Forelimb muscle (tissue), 1 donor: ENCODE measurements at regions not wholly inside any gene's neighbourhood (a gene's known extent, or its start where the extent isn't known, plus 50 kb on each side); places are given as distances from the start of the nearest gene placed in this dataset.
"Not testable (repeated sequence)": the region's sequence is repeated elsewhere in the genome, so short reads cannot be mapped to it uniquely, and the experiment has no call there.

Experiments
- DNase-seq: peaks from one replicate; pipeline ENCODE4 v3.0.0-alpha.2; 2013; ENCODE audit warnings: low read depth

DNA sequence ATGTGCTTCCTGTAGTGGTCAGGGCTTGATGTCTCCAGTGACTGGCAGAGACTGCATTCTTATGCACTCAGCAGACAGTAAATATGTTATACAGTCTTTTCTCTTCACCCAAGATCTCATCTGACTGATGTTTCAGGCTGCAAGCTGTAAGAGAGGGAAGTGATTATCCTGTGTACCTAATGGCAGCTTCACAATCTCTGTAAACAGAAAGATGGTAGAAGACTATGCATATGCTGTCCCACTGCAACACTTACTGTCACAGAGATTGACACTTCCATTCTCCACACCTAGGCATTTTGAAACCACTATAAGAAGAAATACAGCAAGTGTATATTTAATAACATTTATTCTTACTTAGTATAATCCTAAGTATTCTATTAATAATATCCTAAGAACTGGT is 97.6 kb upstream of the ANXA1 start:
- no peak for DNase-seq

GRCh38 chr9:73053543-73053942 is 98.1 kb upstream of the ANXA1 start:
- no peak for DNase-seq

DNA sequence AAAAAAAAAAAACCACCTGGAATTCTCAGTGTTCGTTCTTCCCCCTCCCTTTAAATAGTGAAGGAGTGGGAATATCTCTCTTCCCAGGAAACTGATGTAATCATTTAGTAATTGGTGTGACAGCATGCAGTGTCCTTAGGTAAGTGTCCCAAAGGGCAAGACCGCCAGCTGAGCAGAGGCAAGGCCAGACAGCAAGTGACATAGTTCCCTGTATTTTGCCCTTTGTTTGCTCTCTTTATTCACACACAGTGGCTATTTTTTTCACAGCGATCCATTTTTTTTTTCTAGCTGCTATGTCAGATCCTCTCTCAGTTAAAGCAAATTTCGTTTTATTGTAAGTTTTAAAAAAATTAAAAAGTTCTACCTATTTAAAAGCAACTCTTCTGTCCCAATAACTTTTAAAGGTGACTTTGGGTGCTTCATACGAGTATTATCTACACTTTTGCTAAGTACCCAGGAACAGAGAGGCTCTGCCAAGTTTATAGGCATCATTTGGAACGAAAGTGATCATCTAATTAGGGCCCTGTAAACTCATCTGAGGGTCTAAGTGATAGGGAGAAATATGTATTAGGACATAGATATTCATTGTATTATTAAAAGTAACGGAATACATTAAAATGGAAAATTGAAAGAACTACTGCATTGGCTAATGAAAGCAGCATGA is 98.2 kb upstream of the ALDH1A1 start:
- no peak for DNase-seq

GRCh38 chr9:73050065-73050816 is 97.4 kb upstream of the ALDH1A1 start:
- DNase-seq = no peak

- DNase-seq = no peak
Observed at GRCh38 chr9:73049280-73049679, 96.4 kb upstream of the ALDH1A1 start.

DNA sequence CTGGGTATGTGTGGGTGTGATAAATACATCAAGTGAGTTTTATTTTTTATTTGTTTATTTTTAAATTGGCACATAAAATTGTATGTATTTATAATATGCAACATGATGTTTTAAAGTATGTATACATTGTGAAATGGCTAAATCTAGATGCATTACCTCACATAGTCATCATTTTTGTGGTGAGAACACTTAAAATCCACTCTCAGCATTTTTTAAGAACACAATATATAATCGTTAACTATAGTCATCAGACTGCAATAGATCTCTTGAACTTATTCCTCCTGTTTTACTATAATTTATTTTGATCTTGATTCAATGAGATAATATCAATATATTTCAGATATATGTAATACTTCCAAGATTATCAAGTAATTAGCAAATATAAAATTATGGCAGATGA is 93.9 kb upstream of the ALDH1A1 start:
- DNase-seq = no peak

DNA sequence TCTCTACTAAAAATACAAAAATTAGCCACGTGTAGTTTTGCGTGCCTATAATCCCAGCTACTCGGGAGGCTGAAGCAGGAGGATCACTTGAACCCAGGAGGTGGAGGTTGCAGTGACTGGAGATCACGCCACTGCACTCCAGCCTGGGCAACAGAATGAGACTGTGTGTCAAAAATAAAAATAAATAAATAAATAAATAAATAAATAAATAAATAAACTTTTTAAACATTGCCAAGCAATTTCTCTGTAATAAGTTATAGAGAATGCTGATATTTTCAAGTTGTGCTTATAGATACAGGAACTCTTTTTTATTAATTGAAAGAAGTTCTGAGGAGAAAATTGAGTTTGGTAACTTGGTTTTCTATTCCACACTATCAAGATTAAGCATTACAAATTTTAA is 91.9 kb upstream of the ALDH1A1 start:
- DNase-seq = not testable (repeated sequence)

GRCh38 chr9:73042155-73042554 is 89.3 kb upstream of the ALDH1A1 start:
- DNase-seq = no peak

DNA sequence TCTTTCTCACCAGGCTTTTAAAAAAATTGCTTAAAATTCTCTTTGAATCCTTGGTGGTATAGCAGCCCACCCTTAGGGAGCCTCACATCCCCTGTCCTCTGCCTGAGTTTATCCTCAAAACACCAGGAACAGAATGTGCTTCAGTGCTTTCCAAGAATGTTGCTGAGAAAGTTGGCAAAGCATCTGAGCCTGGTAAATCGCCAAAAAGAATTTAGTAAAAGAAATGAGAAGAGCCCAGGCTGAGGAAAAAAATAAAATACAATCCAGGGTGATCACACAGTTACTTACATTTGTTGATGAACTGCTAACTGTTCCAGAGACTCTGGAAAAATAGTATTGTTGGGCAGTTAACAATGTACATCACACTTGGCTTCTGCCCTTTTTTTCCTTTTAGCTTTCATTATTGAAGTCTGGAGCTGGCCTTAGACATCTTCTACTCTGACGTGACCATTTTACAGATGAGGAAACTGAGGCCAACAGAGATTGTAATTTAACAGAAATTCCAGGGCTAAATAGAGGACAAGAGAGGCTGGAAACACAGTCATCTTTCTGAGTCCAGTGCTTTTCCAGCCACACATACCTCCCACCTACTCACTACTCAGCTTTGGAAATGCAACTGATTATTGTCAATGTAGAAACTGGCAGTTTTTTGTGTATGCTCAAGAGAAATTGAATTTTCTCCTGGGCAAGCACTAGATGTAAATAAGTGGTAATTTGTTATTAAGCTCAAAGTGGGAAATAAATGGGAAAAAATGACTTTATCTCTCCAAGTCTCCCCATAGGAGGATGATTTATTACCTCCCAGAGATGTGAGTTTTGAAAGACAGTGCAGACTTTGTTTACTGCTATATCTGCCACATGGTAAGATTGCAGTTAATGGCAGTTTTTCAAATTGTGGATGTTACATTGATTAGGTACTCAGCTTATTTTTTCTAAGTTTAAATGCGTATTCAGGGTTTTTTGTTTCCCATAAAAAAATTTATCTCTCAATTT is 86.7 kb upstream of the ALDH1A1 start:
- peak; percentile 71 for DNase-seq

- DNase-seq = no peak
Observed at GRCh38 chr9:73038613-73039012, 85.8 kb upstream of the ALDH1A1 start.

DNA sequence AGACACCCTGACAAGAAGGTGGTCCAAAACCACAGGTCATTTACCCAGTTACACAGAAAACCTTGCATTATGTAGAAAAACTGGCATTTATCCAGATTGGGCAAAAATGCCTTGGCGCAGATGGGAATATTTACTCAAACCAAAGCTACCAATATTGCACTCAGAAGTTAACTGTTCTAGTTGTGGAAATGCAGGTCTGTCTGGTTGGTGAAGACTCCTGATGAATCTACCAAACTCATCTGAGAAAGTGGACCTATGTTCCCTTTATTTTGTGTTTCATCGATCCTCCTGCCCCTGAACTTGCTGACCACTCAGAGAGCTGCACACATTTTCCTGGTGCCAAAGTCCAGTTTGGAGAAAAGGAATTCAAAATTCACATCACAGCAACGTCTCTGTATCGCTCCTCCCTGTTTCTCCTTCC is 85.2 kb upstream of the ALDH1A1 start:
- DNase-seq = no peak

DNA sequence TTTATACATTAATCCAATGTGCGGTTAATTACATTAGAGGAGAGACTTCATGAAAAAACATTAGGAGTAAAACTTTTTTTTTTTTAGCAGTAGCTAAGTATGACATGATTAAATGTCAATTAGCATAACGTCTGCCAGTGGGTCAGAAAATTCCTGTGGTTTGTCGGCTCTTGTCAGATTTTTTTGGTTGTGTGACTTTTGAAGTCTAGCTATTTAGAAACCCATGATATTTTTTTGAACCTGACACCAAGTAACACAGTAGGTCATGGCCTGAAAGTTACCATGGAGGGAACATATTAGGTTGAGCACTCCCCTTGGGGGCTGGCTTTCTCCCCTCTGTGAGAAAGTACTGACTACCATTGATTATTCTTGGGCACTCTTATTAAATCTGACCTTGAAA is 84.8 kb upstream of the ALDH1A1 start:
- DNase-seq = no peak

- DNase-seq = no peak
Observed at GRCh38 chr9:73034962-73035361, 82.1 kb upstream of the ALDH1A1 start.

DNA sequence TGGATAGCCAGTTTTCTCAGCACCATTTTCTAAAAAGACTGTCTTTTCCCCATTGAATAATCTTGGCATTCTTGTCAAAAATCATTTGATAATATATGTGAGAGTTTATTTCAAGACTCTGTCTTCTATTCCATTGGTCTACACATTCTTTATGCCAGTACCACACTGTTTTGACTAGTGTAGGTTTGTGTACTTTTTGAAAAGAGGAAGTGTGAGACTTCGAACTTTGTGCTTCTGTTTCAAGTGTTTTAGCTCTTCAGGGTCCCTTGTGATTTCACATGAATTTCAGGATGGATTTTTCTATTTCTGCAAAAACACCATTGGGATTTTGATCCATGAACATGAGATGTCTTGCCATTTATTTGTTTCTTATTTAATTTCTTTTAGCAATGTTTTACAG is 78.5 kb upstream of the ALDH1A1 start:
- DNase-seq = no peak

- no peak for DNase-seq
Observed at GRCh38 chr9:73030370-73031030, 77.6 kb upstream of the ALDH1A1 start.

DNA sequence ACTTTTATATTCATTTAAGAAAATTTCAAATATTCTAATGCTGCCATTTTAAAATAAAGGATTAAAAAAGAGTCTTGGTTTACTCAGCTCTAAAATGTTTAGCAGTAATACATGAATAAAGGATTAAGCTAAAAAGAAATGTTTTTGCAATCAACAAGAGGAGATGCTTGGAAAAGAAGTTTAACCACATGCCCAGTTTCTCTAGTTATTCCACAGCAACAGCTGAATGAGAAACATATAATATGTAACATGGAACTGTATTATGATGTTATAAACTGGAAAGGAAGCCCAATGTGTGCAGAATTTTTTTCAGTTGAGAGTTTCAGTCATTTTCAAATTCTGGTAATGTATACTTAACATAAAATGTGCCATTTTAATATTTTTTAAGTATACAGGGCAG is 76.5 kb upstream of the ALDH1A1 start:
- no peak for DNase-seq

GRCh38 chr9:73026375-73026774 is 73.5 kb upstream of the ALDH1A1 start:
- no peak for DNase-seq

DNA sequence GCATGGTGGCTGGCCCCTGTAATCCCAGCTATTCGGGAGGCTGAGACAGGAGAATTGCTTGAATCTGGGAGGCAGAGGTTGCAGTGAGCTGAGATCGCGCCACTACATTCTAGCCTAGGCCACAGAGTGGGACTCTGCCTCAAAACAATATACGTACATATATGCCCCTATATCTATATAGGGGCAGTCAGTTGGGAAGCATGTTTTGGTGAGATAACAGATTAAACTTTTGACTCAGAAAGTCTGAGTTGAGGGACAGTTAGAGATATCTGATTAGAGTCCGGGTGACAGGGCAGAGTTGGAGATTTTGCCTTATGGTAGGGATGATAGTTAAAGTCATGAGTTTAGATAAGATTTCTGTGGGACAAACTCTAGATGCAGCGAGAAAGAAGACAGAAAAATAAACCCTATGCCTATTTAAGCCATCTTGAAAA is 71.8 kb upstream of the ALDH1A1 start:
- no peak for DNase-seq

DNA sequence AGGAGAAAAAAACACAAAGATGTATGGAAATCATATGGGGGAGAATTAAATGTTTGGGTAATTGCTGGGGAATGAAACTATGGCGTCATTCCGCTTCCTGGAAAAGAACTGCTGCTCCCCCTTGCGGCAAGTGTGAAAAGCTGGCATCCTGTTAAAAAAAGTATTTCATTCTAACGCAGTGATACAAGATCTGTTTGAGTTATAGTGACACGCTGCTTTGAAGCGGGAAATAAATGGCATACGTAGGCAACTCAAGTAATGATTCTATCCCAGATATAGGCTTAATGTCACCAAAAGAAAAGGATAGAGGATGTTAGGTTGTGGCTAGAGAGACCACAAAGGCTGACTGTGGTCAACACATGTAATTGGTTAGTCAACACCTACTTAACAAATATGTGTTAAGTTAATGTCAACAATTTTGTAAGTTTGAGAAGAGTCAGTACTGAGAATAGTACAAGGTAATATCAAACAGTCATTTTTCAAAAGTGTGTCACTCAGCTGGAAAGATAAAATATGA is 70.2 kb upstream of the ALDH1A1 start:
- no peak for DNase-seq

DNA sequence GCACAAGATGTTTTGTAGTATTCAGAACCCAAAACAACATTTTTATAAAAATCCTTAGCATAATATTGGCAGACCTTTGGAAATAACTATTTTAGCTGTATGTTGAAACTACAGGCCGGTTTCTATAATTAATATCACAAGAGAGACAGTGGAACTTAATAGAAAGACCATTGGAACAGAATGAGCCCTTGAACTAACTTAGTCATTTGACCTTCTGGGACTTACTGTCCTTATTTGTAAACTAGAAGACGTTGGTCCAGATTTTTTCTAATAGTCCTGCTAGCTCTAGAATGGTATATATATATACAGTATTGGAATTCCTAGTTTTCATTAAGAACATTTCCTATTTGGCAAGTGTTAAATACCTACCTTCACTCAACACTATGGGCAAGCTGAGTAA is 69.5 kb upstream of the ALDH1A1 start:
- no peak for DNase-seq

GRCh38 chr9:73020877-73021276 is 68.0 kb upstream of the ALDH1A1 start:
- no peak for DNase-seq

DNA sequence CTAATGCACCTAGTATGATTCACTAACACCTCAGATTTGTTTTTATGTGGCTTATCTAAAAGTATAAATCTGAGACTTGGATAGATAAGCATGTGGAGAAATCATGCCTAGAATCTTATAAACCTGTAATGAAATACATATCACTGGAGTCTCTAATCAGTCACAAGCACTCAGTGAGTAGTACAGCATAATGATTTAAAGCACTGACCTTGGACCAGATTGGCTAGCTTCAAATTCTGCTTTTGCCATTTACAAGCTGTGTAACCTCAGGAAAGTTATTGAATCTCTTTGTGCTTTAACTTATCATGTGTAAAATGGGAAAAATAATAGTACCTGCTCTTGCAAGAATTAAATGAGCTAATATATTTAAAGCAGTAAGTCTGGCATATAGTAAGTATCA is 61.2 kb upstream of the ALDH1A1 start:
- DNase-seq = no peak
